Keratinocyte (primary cell): ENCODE measurements at regions not wholly inside any gene's neighbourhood (a gene's known extent, or its start where the extent isn't known, plus 50 kb on each side); places are given as distances from the start of the nearest gene placed in this dataset.
A peak's percentile ranks its signal among the peaks of the same experiment; 100 is the strongest.

Experiments used
- DNase-seq: peaks from one replicate; pipeline ENCODE4 v3.0.0-alpha.2; 2011; ENCODE audit warnings: low read depth, missing footprints, low spot score
- FAIRE-seq: peaks from 2 replicates; lab custom pipeline; 2011; peaks lifted over from hg19 to GRCh38; lab: Jason Lieb, UNC
- H2AFZ ChIP-seq: 2 replicates; pipeline ENCODE4 v1.6.0; 2012; ENCODE audit warnings: low read length, control low read depth, inconsistent platforms; ENCODE audit not compliant: control insufficient read depth
- H3K27ac ChIP-seq: 2 replicates; pipeline ENCODE4 v1.5.1; 2011; ENCODE audit warnings: low read length; ENCODE audit not compliant: control insufficient read depth, insufficient read depth
- H3K27me3 ChIP-seq: 3 replicates; pipeline ENCODE4 v1.6.0; 2011; ENCODE audit warnings: low read length; ENCODE audit not compliant: control insufficient read depth, insufficient read depth; ENCODE audit errors: extremely low read depth
- H3K36me3 ChIP-seq, 2 experiments: 2 replicates in 1 of 2; 3 replicates in 1 of 2; pipeline ENCODE4 v1.5.1; 2011; ENCODE audit warnings: low read length in 2 of 2, mild to moderate bottlenecking in 1 of 2; ENCODE audit not compliant: control insufficient read depth in 2 of 2, insufficient read depth in 2 of 2; ENCODE audit errors: extremely low read depth in 1 of 2
- H3K4me1 ChIP-seq: 3 replicates; pipeline ENCODE4 v1.5.1; 2011; ENCODE audit warnings: low read length; ENCODE audit not compliant: control insufficient read depth, insufficient read depth; ENCODE audit errors: extremely low read depth
- H3K4me2 ChIP-seq: 3 replicates; pipeline ENCODE4 v1.6.0; 2011; ENCODE audit warnings: low read depth, low read length; ENCODE audit not compliant: control insufficient read depth, insufficient read depth; ENCODE audit errors: extremely low read depth
- H3K4me3 ChIP-seq, 3 experiments: fragments of 200-600 bp in 1 of 3; sonication (generic) in 1 of 3; 2 replicates in 2 of 3; 3 replicates in 1 of 3; pipeline ENCODE4 v1.5.1; 2011 to 2016; ENCODE audit warnings: low read length in 3 of 3, mild to moderate bottlenecking in 3 of 3, control low read depth in 2 of 3, inconsistent platforms in 1 of 3, low read depth in 1 of 3, mixed read lengths in 1 of 3, mixed run types in 1 of 3, moderate library complexity in 1 of 3; ENCODE audit not compliant: control insufficient read depth in 2 of 3, insufficient read depth in 2 of 3; ENCODE audit errors: extremely low read depth in 1 of 3
- H3K79me2 ChIP-seq: 2 replicates; pipeline ENCODE4 v1.6.0; 2012; ENCODE audit warnings: low read length; ENCODE audit not compliant: control insufficient read depth, insufficient read depth
- H3K9ac ChIP-seq: 3 replicates; pipeline ENCODE4 v1.6.0; 2011; ENCODE audit warnings: low read length; ENCODE audit not compliant: control insufficient read depth, insufficient read depth; ENCODE audit errors: extremely low read depth
- H3K9me1 ChIP-seq: 3 replicates; pipeline ENCODE4 v1.6.0; 2011; ENCODE audit warnings: low read length; ENCODE audit not compliant: control insufficient read depth, insufficient read depth; ENCODE audit errors: extremely low read depth
- H3K9me3 ChIP-seq: 2 replicates; pipeline ENCODE4 v1.5.1; 2012; ENCODE audit warnings: low read depth, low read length; ENCODE audit not compliant: control insufficient read depth
- H4K20me1 ChIP-seq: 3 replicates; pipeline ENCODE4 v1.6.0; 2011; ENCODE audit warnings: low read length; ENCODE audit not compliant: control insufficient read depth, insufficient read depth; ENCODE audit errors: extremely low read depth
- CTCF ChIP-seq, 3 experiments: IDR thresholded peaks in 1 of 3; conservative IDR thresholded peaks in 1 of 3; optimal IDR thresholded peaks in 1 of 3; 2 replicates in 2 of 3; 3 replicates in 1 of 3; pipeline versions ENCODE3 to v1.5.1; 2011; ENCODE audit warnings: low read length in 3 of 3, mild to moderate bottlenecking in 3 of 3, moderate library complexity in 2 of 3, control low read depth in 1 of 3, inconsistent platforms in 1 of 3; ENCODE audit not compliant: insufficient read depth in 2 of 3; ENCODE audit errors: extremely low read depth in 1 of 3
- EZH2 ChIP-seq: IDR thresholded peaks from one replicate; pipeline ENCODE4 v1.6.1; 2012; ENCODE audit warnings: inconsistent platforms, mild to moderate bottlenecking, low read length, moderate library complexity
- dilution Hi-C: fragments of 300-500 bp; cut with MboI; formaldehyde crosslinking; loops from one replicate; pipeline ENCODE4 v1.7.0; 2020; ENCODE audit warnings: low sequenced_read_pairs; ENCODE audit not compliant: extremely low pct_ligation_motif_present

- Histone ChIP-seq H3K79me2 (no peaks in the 10 kb centered on the region), H3K9ac (no peak overlapping the region), H3K36me3 (no peaks in the 10 kb centered on the region), H3K4me1 (peaks cover 3% of the 10 kb centered on the region), H3K9me1 (no peaks in the 10 kb centered on the region), H3K27me3 (no peaks in the 10 kb centered on the region), H3K4me3 (no peak overlapping the region), H3K4me2 (no peak overlapping the region), H3K9me3 (no peaks in the 10 kb centered on the region), H2AFZ (no peak overlapping the region), H3K27ac (no peak overlapping the region), H4K20me1 (no peaks in the 10 kb centered on the region)
- dilution Hi-C loops, result no loop called here
- no peak for DNase-seq
- no peak for FAIRE-seq
- no peak for TF ChIP-seq EZH2
- TF ChIP-seq CTCF (optimal IDR thresholded peaks at IDR 0.05 in 1 of 3, IDR thresholded peaks at IDR 0.05 in 1 of 3, conservative IDR thresholded peaks at IDR 0.05 in 1 of 3; ENCODE audit: extremely low read depth in 1 of 3, insufficient read depth in 2 of 3, low read length in 3 of 3), result peak in 1 of 3 experiments; percentile 11
Observed at GRCh38 chr3:165256554-165257065, 60.4 kb upstream of the SLITRK3 start.

- no peaks in the 10 kb centered on the region for H3K9me1 ChIP-seq
- FAIRE-seq, result peak; percentile 9
- no peaks in the 10 kb centered on the region for H4K20me1 ChIP-seq
- peak overlapping the region; percentile 4 for H2AFZ ChIP-seq
- peaks cover 2% of the 10 kb centered on the region for H3K4me1 ChIP-seq
- H3K27me3 ChIP-seq, result no peaks in the 10 kb centered on the region
- dilution Hi-C loops, result no loop called here
- TF ChIP-seq EZH2, result no peak
- peak; percentile 8 to 37 (median 32) for TF ChIP-seq CTCF (optimal IDR thresholded peaks at IDR 0.05 in 1 of 3, IDR thresholded peaks at IDR 0.05 in 1 of 3, conservative IDR thresholded peaks at IDR 0.05 in 1 of 3; ENCODE audit: extremely low read depth in 1 of 3, insufficient read depth in 2 of 3, low read length in 3 of 3)
- H3K9ac ChIP-seq, result no peak overlapping the region
- H3K4me3 ChIP-seq, result no peak overlapping the region
- H3K9me3 ChIP-seq, result no peaks in the 10 kb centered on the region
- no peaks in the 10 kb centered on the region for H3K36me3 ChIP-seq
- H3K79me2 ChIP-seq, result no peaks in the 10 kb centered on the region
- no peak overlapping the region for H3K27ac ChIP-seq
- DNase-seq, result no peak
- H3K4me2 ChIP-seq, result no peak overlapping the region
Observed at GRCh38 chr3:165254812-165255211, 58.6 kb upstream of the SLITRK3 start.
